H9 (cell line): ENCODE measurements at regions not wholly inside any gene's neighbourhood (a gene's known extent, or its start where the extent isn't known, plus 50 kb on each side); places are given as distances from the start of the nearest gene placed in this dataset.

ENCODE experiments used
- DNase-seq: peaks from one replicate; pipeline ENCODE4 v3.0.0-alpha.2; 2017
- H2AFZ ChIP-seq: one replicate; pipeline ENCODE4 v1.6.1; 2013; ENCODE audit warnings: mild to moderate bottlenecking, low read length, control low read depth, moderate library complexity
- H2AK5ac ChIP-seq: 2 replicates; pipeline ENCODE4 v1.6.1; 2013; ENCODE audit warnings: low read length, control low read depth, mixed read lengths; ENCODE audit not compliant: insufficient read length
- H2BK120ac ChIP-seq: one replicate; pipeline ENCODE4 v1.6.1; 2013; ENCODE audit warnings: low read depth, mild to moderate bottlenecking, low read length, control low read depth, inconsistent platforms; ENCODE audit not compliant: poor library complexity, severe bottlenecking
- H2BK12ac ChIP-seq: 2 replicates; pipeline ENCODE4 v1.6.1; 2013; ENCODE audit warnings: low read length, control low read depth, mixed read lengths, low read depth; ENCODE audit not compliant: insufficient read length
- H2BK15ac ChIP-seq: 2 replicates; pipeline ENCODE4 v1.6.1; 2013; ENCODE audit warnings: low read depth, low read length, control low read depth
- H2BK20ac ChIP-seq: one replicate; pipeline ENCODE4 v1.6.1; 2013; ENCODE audit warnings: low read depth, mild to moderate bottlenecking, low read length, control low read depth, inconsistent platforms; ENCODE audit not compliant: poor library complexity, severe bottlenecking
- H2BK5ac ChIP-seq: 2 replicates; pipeline ENCODE4 v1.6.1; 2013; ENCODE audit warnings: low read length, control low read depth, mixed read lengths; ENCODE audit not compliant: insufficient read length
- H3K14ac ChIP-seq: 2 replicates; pipeline ENCODE4 v1.6.1; 2013; ENCODE audit warnings: low read length, control low read depth; ENCODE audit not compliant: insufficient read depth
- H3K18ac ChIP-seq: 2 replicates; pipeline ENCODE4 v1.6.1; 2013; ENCODE audit warnings: low read depth, mild to moderate bottlenecking, mixed read lengths, low read length, control low read depth; ENCODE audit not compliant: insufficient read length
- H3K23ac ChIP-seq: 2 replicates; pipeline ENCODE4 v1.6.1; 2013; ENCODE audit warnings: low read length, control low read depth, mixed read lengths, low read depth; ENCODE audit not compliant: insufficient read length
- H3K23me2 ChIP-seq: 2 replicates; pipeline ENCODE4 v1.6.1; 2013; ENCODE audit warnings: low read depth, mild to moderate bottlenecking, mixed read lengths, low read length, control low read depth; ENCODE audit not compliant: insufficient read length, poor library complexity, severe bottlenecking
- H3K27ac ChIP-seq: 2 replicates; pipeline ENCODE4 v1.5.1; 2013; ENCODE audit warnings: low read length, control low read depth, mixed read lengths, low read depth; ENCODE audit not compliant: insufficient read length
- H3K27me3 ChIP-seq: 2 replicates; pipeline ENCODE4 v1.6.1; 2013; ENCODE audit warnings: low read length, control low read depth, inconsistent platforms; ENCODE audit not compliant: insufficient read depth
- H3K4ac ChIP-seq: 2 replicates; pipeline ENCODE4 v1.6.1; 2013; ENCODE audit warnings: low read depth, mild to moderate bottlenecking, control low read depth, inconsistent platforms, low read length, moderate library complexity
- H3K4me1 ChIP-seq: 2 replicates; pipeline ENCODE4 v1.6.1; 2013; ENCODE audit warnings: low read length, control low read depth, inconsistent platforms; ENCODE audit not compliant: insufficient read depth
- H3K4me2 ChIP-seq: 2 replicates; pipeline ENCODE4 v1.6.1; 2013; ENCODE audit warnings: low read length, control low read depth, mixed read lengths; ENCODE audit not compliant: insufficient read length, insufficient read depth
- H3K56ac ChIP-seq: 2 replicates; pipeline ENCODE4 v1.6.1; 2013; ENCODE audit warnings: low read depth, mild to moderate bottlenecking, mixed read lengths, low read length, control low read depth; ENCODE audit not compliant: insufficient read length
- H3K79me1 ChIP-seq: 2 replicates; pipeline ENCODE4 v1.6.1; 2013; ENCODE audit warnings: low read depth, mild to moderate bottlenecking, moderate library complexity, low read length, control low read depth, inconsistent platforms; ENCODE audit not compliant: insufficient read depth, poor library complexity, severe bottlenecking
- H3K79me2 ChIP-seq: 2 replicates; pipeline ENCODE4 v1.6.1; 2013; ENCODE audit warnings: low read length, control low read depth, inconsistent platforms; ENCODE audit not compliant: insufficient read depth
- H3K9ac ChIP-seq: 2 replicates; pipeline ENCODE4 v1.6.1; 2013; ENCODE audit warnings: low read length, control low read depth, mixed read lengths; ENCODE audit not compliant: insufficient read length; ENCODE audit errors: extremely low read depth
- H3K9me3 ChIP-seq: one replicate; pipeline ENCODE4 v1.6.1; 2013; ENCODE audit warnings: low read depth, low read length, inconsistent platforms; ENCODE audit not compliant: control insufficient read depth
- H3T11ph ChIP-seq: one replicate; pipeline ENCODE4 v1.6.1; 2013; ENCODE audit warnings: mild to moderate bottlenecking, low read length, control low read depth, inconsistent platforms
- H4K20me1 ChIP-seq: one replicate; pipeline ENCODE4 v1.6.1; 2013; ENCODE audit not compliant: control insufficient read depth, insufficient read length, insufficient read depth
- H4K5ac ChIP-seq: 2 replicates; pipeline ENCODE4 v1.6.1; 2013; ENCODE audit warnings: low read depth, mild to moderate bottlenecking, mixed read lengths, low read length, control low read depth; ENCODE audit not compliant: insufficient read length
- H4K8ac ChIP-seq: replicated peaks from 2 replicates; pipeline ENCODE4 v1.6.1; 2013; ENCODE audit warnings: low read length, control low read depth, mixed read lengths, low read depth; ENCODE audit not compliant: insufficient read length
- H4K91ac ChIP-seq: 2 replicates; pipeline ENCODE4 v1.6.1; 2013; ENCODE audit warnings: low read depth, mild to moderate bottlenecking, moderate library complexity, mixed read lengths, low read length, control low read depth; ENCODE audit not compliant: insufficient read length
- H3K27ac Mint-ChIP-seq, 3 experiments: 2 replicates in 2 of 3; 3 replicates in 1 of 3; pipeline ENCODE4 v1.8.0; 2020 to 2021; ENCODE audit warnings: mixed read lengths in 3 of 3, mild to moderate bottlenecking in 1 of 3, moderate library complexity in 1 of 3
- H3K27me3 Mint-ChIP-seq: 2 replicates; pipeline ENCODE4 v1.8.0; 2021; ENCODE audit warnings: low read depth, mild to moderate bottlenecking, moderate library complexity, mixed read lengths
- H3K36me3 Mint-ChIP-seq, 3 experiments: 2 replicates in 2 of 3; 3 replicates in 1 of 3; pipeline ENCODE4 v1.8.0; 2020 to 2021; ENCODE audit warnings: low read depth in 3 of 3, mixed read lengths in 3 of 3; ENCODE audit not compliant: insufficient read depth in 1 of 3
- H3K4me1 Mint-ChIP-seq, 2 experiments: 2 replicates each; pipeline ENCODE4 v1.8.0; 2020; ENCODE audit warnings: mixed read lengths in 2 of 2
- H3K4me3 Mint-ChIP-seq, 2 experiments: 2 replicates in 1 of 2; 3 replicates in 1 of 2; pipeline ENCODE4 v1.8.0; 2020 to 2021; ENCODE audit warnings: mild to moderate bottlenecking in 2 of 2, mixed read lengths in 2 of 2, moderate library complexity in 1 of 2
- H3K9me3 Mint-ChIP-seq, 2 experiments: 2 replicates in 1 of 2; 3 replicates in 1 of 2; pipeline ENCODE4 v1.8.0; 2020; ENCODE audit warnings: mild to moderate bottlenecking in 2 of 2, mixed read lengths in 2 of 2, moderate library complexity in 1 of 2
- WGBS: extraction: QIAGEN DNeasy Blood & Tissue Kit; methylation state at CpG from one replicate; pipeline ENCODE4 v1.1.7; 2013; ENCODE audit warnings: missing lambda C conversion rate, low lambda C conversion rate, mixed read lengths; ENCODE audit not compliant: insufficient read length; ENCODE audit errors: extremely low coverage; 5-methylcytosine and 5-hydroxymethylcytosine counted together
- TF ChIP-seq, protein P1 (sequence below): fragments of 200-600 bp; sonication (generic); conservative IDR thresholded peaks from 3 replicates; pipeline ENCODE4 v1.8.0; 2021; ENCODE audit warnings: antibody characterized with exemption, mild to moderate bottlenecking

DNA sequence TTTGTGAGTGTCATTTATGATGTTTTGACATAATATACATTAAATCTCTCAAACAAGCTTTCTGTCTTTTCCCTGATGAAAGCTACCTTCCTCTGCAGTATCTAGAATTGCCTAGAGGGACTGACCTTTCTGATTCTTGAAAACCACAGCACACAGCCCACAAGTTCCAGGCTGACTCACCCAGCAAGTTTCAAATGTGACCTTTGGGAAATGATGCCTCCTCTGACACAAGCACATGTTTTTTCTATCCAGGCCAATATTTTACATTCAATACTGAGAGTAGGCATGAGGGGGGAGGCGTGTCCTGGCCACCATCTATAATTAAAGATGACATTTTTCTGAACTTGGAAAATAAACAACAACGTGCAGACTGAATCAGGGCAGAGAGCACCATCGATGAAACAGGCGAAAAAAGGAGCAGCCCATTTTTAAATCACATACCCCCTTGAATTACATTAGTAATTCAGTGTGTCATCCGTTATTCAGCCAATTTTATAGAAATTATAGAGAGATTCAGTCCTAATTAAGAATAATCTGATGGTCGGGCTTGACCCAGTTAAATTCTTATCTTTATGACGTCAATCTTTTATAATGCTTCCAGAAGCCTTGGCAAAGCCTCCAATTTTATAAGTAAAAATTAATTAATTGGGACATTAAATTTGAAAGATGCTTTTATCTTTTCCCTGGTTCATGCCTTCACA is 292.6 kb upstream of the CDH11 start:
- WGBS = no CpG with 5 or more reads among the region's 7 CpGs
- H3K9me3 Mint-ChIP-seq = peaks cover 0 to 3% of the 10 kb centered on the region in 2 experiments; a peak in 1 of 5 replicates

More for the DNA sequence above, 292.6 kb upstream of the CDH11 start:
- no peak overlapping the region for H3K4ac ChIP-seq
- H3K56ac ChIP-seq = no peak overlapping the region
- H3K23me2 ChIP-seq = no peaks in the 10 kb centered on the region
- no peak overlapping the region for H3K23ac ChIP-seq
- no peaks in the 10 kb centered on the region for H3K4me1 ChIP-seq
- H3K36me3 Mint-ChIP-seq = no peaks in the 10 kb centered on the region; a peak in 2 of 7 replicates
- H2BK15ac ChIP-seq = no peak overlapping the region
- H2BK120ac ChIP-seq = no peak overlapping the region
- H2BK12ac ChIP-seq = no peak overlapping the region
- DNase-seq = no peak
- H3K79me2 ChIP-seq = no peaks in the 10 kb centered on the region
- no peak overlapping the region for H2BK20ac ChIP-seq
- H4K5ac ChIP-seq = no peak overlapping the region
- H3K79me1 ChIP-seq = no peaks in the 10 kb centered on the region
- H4K20me1 ChIP-seq = no peaks in the 10 kb centered on the region
- no peak overlapping the region for H2AK5ac ChIP-seq
- no peak overlapping the region for H4K91ac ChIP-seq
- TF ChIP-seq, protein P1, sequence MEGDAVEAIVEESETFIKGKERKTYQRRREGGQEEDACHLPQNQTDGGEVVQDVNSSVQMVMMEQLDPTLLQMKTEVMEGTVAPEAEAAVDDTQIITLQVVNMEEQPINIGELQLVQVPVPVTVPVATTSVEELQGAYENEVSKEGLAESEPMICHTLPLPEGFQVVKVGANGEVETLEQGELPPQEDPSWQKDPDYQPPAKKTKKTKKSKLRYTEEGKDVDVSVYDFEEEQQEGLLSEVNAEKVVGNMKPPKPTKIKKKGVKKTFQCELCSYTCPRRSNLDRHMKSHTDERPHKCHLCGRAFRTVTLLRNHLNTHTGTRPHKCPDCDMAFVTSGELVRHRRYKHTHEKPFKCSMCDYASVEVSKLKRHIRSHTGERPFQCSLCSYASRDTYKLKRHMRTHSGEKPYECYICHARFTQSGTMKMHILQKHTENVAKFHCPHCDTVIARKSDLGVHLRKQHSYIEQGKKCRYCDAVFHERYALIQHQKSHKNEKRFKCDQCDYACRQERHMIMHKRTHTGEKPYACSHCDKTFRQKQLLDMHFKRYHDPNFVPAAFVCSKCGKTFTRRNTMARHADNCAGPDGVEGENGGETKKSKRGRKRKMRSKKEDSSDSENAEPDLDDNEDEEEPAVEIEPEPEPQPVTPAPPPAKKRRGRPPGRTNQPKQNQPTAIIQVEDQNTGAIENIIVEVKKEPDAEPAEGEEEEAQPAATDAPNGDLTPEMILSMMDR = no peak
- H3K9me3 ChIP-seq = no peaks in the 10 kb centered on the region
- no peak overlapping the region for H4K8ac ChIP-seq
- H3K27ac ChIP-seq = no peak overlapping the region
- H2BK5ac ChIP-seq = no peak overlapping the region
- H2AFZ ChIP-seq = no peak overlapping the region
- H3K14ac ChIP-seq = no peak overlapping the region
- H3K27me3 ChIP-seq = no peaks in the 10 kb centered on the region
- no peaks in the 10 kb centered on the region for H3K27me3 Mint-ChIP-seq
- H3K4me3 Mint-ChIP-seq = no peak overlapping the region
- peaks cover 0 to 2% of the 10 kb centered on the region in 2 experiments; a peak in 1 of 4 replicates for H3K4me1 Mint-ChIP-seq
- H3K9ac ChIP-seq = no peak overlapping the region
- H3T11ph ChIP-seq = no peak overlapping the region
- no peak overlapping the region for H3K27ac Mint-ChIP-seq
- no peak overlapping the region for H3K18ac ChIP-seq
- H3K4me2 ChIP-seq = no peak overlapping the region
